ENCODE measurements at regions not wholly inside any gene's neighbourhood (a gene's known extent, or its start where the extent isn't known, plus 50 kb on each side); places are given as distances from the start of the nearest gene placed in this dataset.

- intact Hi-C loops (cut with DNase I) = no loop called here
- DNase-seq = no peak
These were observed 87.6 kb upstream of the RSPO3 start for GRCh38 chr6:127030836-127031235.

DNA sequence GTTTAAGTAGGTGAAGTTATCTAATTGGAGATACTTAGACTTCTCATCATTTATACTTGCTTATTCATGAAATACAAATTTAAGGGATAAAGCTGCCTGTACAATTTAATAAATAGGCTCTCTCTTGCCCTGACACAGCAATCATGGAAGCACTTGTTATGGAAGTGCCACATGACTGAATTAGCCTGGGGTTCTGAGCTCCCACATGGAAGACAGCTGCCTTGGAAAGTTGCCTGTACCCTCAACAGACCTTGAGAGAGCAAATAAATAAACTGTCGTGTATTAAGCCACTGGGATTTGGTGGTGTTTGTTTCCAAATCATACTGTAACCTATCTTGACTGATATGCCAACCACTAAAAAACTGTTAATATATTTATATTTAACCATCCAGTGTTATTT, 87.0 kb upstream of the RSPO3 start:
- no peak for DNase-seq
- intact Hi-C loops (cut with DNase I) = no loop called here

DNA sequence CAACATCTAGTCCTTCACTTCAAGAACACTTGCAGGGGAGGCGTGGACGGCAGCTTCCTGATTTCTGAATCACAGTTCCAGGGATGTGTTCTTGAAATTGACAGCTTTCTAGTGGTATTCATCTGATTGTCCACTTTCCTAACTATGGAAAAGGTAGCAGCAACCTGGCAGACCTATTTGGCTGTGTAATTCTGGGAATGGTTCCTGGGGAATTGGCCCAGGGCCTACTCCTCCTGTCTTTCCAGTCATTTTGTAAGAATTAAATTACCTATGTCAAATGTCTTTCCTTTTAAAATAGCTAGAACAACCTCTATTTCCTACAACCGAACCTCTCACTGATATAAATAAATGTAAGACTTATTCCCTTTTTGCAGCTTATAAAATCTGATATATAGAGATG, 85.5 kb upstream of the RSPO3 start:
- intact Hi-C loops (cut with DNase I) = no loop called here
- DNase-seq = no peak

GRCh38 chr6:127051571-127052260, 66.8 kb upstream of the RSPO3 start:
- no peak for DNase-seq
- intact Hi-C loops (cut with DNase I) = no loop called here

GRCh38 chr6:127053032-127053874, 65.2 kb upstream of the RSPO3 start:
- intact Hi-C loops (cut with DNase I) = no loop called here
- no peak for DNase-seq

DNA sequence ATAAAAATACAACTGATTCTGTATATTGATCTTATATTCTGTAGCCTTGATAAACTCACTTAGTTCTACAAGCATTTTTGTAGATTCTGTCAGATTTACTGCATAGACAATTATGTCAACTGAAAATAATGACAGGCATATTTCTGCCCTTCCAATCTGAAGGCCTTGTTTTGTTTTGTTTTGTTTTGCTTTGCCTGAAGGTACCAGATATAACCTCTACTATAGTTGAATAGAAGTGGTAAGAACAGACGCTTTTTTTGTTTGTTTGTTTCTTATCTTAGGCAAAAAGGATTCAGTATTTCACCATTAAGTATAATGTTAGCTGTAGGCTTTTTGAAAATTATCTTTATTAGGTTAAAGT, 64.6 kb upstream of the RSPO3 start:
- intact Hi-C loops (cut with DNase I) = no loop called here
- DNase-seq = no peak

DNA sequence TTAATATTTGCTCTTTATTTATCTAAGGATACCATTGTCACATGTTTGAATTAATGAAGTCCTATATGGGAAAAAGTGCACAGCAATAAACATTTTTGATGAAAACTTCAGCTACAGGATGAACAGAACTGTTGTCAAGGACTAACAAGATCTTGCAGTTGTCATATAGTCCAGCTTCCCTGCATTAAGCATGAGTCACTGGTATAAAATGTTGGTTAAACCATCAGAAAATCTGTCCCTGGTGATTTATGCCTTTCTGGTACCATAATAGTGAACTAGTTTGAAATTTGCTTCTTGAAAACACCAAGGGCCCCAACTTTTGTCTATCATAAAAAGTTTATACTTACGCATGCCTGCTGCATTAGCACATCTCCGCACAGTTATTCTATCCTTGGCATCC, 60.4 kb upstream of the RSPO3 start:
- intact Hi-C loops (cut with DNase I) = no loop called here
- DNase-seq = no peak

GRCh38 chr6:127058936-127059335, 59.5 kb upstream of the RSPO3 start:
- intact Hi-C loops (cut with DNase I) = no loop called here

More at GRCh38 chr6:127058936-127059335, 59.5 kb upstream of the RSPO3 start:
- DNase-seq = no peak
